ENCODE measurements at regions not wholly inside any gene's neighbourhood (a gene's known extent, or its start where the extent isn't known, plus 50 kb on each side); places are given as distances from the start of the nearest gene placed in this dataset.

DNA sequence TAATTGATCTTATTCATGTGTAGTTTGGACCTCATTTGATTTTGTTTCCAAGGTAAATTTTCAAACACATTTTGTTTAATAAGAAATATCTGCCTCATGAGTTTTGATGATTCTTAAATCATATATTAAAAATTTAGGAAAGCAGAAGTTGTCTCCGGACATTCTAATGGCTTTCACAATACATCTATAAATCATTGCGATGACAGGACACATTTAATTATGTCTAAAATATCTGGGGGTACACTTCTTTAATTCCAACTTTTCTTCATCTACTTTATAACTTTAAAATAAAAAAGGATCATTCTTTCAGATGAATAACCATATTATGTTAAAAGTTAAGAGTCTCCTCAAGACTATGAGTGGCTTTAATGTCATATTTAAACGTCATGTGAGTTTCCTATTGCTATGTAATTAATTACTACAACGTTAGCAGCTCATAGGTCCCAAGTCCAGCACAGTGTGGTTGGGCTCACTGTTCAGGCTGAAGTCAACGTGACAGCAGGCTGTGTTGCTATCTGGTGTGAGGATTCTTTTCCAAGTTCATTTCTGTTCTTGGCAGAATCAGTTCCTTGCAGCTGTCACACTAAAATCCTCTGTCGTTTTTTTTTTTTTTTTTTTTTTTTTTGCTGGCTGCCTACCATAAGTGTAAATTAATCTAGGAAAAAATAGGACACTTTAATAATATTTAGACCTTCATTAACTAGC lies 893.5 kb downstream of the LTN1 start:
- no peak overlapping the region for H3K4me3 Mint-ChIP-seq
- no peaks in the 10 kb centered on the region for H3K4me1 Mint-ChIP-seq
- no peaks in the 10 kb centered on the region for H3K9me3 Mint-ChIP-seq
- ATAC-seq (no peak), DNase-seq (ENCODE audit: low spot score) (no peak)
- TF ChIP-seq EMX1 (CRISPR knock-in tag; IDR thresholded peaks at IDR 0.05): no peak
- TF ChIP-seq TP53 (CRISPR knock-in tag; IDR thresholded peaks at IDR 0.05): no peak
- no peak for TF ChIP-seq CREM (CRISPR knock-in tag; IDR thresholded peaks at IDR 0.05)
- TF ChIP-seq, protein P1, sequence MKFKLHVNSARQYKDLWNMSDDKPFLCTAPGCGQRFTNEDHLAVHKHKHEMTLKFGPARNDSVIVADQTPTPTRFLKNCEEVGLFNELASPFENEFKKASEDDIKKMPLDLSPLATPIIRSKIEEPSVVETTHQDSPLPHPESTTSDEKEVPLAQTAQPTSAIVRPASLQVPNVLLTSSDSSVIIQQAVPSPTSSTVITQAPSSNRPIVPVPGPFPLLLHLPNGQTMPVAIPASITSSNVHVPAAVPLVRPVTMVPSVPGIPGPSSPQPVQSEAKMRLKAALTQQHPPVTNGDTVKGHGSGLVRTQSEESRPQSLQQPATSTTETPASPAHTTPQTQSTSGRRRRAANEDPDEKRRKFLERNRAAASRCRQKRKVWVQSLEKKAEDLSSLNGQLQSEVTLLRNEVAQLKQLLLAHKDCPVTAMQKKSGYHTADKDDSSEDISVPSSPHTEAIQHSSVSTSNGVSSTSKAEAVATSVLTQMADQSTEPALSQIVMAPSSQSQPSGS (CRISPR knock-in tag; IDR thresholded peaks at IDR 0.05; ENCODE audit: borderline replicate concordance, low read depth): no peak
- TF ChIP-seq NFE2L1 (CRISPR knock-in tag; IDR thresholded peaks at IDR 0.05): no peak
- TF ChIP-seq ZNF263 (CRISPR knock-in tag; IDR thresholded peaks at IDR 0.05; ENCODE audit: low read depth): no peak
- TF ChIP-seq NR2C2 (CRISPR knock-in tag; IDR thresholded peaks at IDR 0.05): no peak
- no peak for TF ChIP-seq CREB1 (CRISPR knock-in tag; IDR thresholded peaks at IDR 0.05)
- TF ChIP-seq ZNF138 (CRISPR knock-in tag; conservative IDR thresholded peaks at IDR 0.05): no peak
- TF ChIP-seq ATF1 (CRISPR knock-in tag; IDR thresholded peaks at IDR 0.05): no peak
- TF ChIP-seq, protein P2, sequence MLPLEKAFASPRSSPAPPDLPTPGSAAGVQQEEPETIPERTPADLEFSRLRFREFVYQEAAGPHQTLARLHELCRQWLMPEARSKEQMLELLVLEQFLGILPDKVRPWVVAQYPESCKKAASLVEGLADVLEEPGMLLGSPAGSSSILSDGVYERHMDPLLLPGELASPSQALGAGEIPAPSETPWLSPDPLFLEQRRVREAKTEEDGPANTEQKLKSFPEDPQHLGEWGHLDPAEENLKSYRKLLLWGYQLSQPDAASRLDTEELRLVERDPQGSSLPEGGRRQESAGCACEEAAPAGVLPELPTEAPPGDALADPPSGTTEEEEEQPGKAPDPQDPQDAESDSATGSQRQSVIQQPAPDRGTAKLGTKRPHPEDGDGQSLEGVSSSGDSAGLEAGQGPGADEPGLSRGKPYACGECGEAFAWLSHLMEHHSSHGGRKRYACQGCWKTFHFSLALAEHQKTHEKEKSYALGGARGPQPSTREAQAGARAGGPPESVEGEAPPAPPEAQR (CRISPR knock-in tag; IDR thresholded peaks at IDR 0.05): no peak
- no peak for TF ChIP-seq FOXJ3 (CRISPR knock-in tag; IDR thresholded peaks at IDR 0.05; ENCODE audit: borderline replicate concordance)
- TF ChIP-seq CBFB (CRISPR knock-in tag; IDR thresholded peaks at IDR 0.05; ENCODE audit: low read depth): no peak
- TF ChIP-seq RELA (CRISPR knock-in tag; IDR thresholded peaks at IDR 0.05; ENCODE audit: borderline replicate concordance): no peak
- ChIA-PET CTCF (no interaction called here), POLR2A (no interaction called here)
- H3K36me3 Mint-ChIP-seq: no peaks in the 10 kb centered on the region
- H3K27me3 Mint-ChIP-seq (ENCODE audit: low read depth): no peaks in the 10 kb centered on the region
- H3K27ac Mint-ChIP-seq: no peak overlapping the region

DNA sequence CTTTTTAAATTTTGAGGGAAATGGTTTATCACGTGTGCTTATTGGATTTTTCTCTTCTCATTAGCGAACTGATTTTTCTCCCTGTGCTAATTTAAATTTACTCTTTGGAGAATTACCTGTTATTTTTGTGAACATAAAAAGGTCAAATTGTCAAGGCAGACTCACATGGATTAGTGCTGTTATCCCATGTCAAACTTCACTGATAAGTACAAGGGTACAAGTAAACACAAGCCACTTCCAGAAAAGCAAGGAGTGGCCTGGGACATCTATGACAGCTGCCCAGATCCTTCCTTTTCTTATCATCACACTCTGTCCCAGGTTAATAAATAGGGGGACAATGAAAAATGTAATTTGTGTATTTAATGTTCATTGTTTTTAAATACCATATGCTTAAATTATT lies 901.2 kb downstream of the LTN1 start:
- POLR2A ChIA-PET: no interaction called here
- ATAC-seq: no peak
- Mint-ChIP-seq H3K4me1 (peaks cover 30% of the 10 kb centered on the region), H3K9me3 (peaks cover 33% of the 10 kb centered on the region), H3K36me3 (peaks cover 29% of the 10 kb centered on the region), H3K27me3 (ENCODE audit: low read depth) (no peaks in the 10 kb centered on the region), H3K4me3 (no peak overlapping the region), H3K27ac (no peak overlapping the region)
- no peak for DNase-seq (ENCODE audit: low spot score)
- TF ChIP-seq, protein P3, sequence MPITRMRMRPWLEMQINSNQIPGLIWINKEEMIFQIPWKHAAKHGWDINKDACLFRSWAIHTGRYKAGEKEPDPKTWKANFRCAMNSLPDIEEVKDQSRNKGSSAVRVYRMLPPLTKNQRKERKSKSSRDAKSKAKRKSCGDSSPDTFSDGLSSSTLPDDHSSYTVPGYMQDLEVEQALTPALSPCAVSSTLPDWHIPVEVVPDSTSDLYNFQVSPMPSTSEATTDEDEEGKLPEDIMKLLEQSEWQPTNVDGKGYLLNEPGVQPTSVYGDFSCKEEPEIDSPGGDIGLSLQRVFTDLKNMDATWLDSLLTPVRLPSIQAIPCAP (CRISPR knock-in tag; IDR thresholded peaks at IDR 0.05): no peak
- TF ChIP-seq TP53 (CRISPR knock-in tag; IDR thresholded peaks at IDR 0.05): no peak
- TF ChIP-seq, protein P4, sequence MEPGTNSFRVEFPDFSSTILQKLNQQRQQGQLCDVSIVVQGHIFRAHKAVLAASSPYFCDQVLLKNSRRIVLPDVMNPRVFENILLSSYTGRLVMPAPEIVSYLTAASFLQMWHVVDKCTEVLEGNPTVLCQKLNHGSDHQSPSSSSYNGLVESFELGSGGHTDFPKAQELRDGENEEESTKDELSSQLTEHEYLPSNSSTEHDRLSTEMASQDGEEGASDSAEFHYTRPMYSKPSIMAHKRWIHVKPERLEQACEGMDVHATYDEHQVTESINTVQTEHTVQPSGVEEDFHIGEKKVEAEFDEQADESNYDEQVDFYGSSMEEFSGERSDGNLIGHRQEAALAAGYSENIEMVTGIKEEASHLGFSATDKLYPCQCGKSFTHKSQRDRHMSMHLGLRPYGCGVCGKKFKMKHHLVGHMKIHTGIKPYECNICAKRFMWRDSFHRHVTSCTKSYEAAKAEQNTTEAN (CRISPR knock-in tag; IDR thresholded peaks at IDR 0.05): no peak
- no peak for TF ChIP-seq NR3C1 (CRISPR knock-in tag; conservative IDR thresholded peaks at IDR 0.05; ENCODE audit: low read depth)
- TF ChIP-seq, protein P5, sequence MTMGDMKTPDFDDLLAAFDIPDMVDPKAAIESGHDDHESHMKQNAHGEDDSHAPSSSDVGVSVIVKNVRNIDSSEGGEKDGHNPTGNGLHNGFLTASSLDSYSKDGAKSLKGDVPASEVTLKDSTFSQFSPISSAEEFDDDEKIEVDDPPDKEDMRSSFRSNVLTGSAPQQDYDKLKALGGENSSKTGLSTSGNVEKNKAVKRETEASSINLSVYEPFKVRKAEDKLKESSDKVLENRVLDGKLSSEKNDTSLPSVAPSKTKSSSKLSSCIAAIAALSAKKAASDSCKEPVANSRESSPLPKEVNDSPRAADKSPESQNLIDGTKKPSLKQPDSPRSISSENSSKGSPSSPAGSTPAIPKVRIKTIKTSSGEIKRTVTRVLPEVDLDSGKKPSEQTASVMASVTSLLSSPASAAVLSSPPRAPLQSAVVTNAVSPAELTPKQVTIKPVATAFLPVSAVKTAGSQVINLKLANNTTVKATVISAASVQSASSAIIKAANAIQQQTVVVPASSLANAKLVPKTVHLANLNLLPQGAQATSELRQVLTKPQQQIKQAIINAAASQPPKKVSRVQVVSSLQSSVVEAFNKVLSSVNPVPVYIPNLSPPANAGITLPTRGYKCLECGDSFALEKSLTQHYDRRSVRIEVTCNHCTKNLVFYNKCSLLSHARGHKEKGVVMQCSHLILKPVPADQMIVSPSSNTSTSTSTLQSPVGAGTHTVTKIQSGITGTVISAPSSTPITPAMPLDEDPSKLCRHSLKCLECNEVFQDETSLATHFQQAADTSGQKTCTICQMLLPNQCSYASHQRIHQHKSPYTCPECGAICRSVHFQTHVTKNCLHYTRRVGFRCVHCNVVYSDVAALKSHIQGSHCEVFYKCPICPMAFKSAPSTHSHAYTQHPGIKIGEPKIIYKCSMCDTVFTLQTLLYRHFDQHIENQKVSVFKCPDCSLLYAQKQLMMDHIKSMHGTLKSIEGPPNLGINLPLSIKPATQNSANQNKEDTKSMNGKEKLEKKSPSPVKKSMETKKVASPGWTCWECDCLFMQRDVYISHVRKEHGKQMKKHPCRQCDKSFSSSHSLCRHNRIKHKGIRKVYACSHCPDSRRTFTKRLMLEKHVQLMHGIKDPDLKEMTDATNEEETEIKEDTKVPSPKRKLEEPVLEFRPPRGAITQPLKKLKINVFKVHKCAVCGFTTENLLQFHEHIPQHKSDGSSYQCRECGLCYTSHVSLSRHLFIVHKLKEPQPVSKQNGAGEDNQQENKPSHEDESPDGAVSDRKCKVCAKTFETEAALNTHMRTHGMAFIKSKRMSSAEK (CRISPR knock-in tag; IDR thresholded peaks at IDR 0.05; ENCODE audit: borderline replicate concordance): no peak
- TF ChIP-seq SP1 (CRISPR knock-in tag; conservative IDR thresholded peaks at IDR 0.05): no peak
- no peak for TF ChIP-seq TEAD4 (CRISPR knock-in tag; IDR thresholded peaks at IDR 0.05)
- TF ChIP-seq, protein P6, sequence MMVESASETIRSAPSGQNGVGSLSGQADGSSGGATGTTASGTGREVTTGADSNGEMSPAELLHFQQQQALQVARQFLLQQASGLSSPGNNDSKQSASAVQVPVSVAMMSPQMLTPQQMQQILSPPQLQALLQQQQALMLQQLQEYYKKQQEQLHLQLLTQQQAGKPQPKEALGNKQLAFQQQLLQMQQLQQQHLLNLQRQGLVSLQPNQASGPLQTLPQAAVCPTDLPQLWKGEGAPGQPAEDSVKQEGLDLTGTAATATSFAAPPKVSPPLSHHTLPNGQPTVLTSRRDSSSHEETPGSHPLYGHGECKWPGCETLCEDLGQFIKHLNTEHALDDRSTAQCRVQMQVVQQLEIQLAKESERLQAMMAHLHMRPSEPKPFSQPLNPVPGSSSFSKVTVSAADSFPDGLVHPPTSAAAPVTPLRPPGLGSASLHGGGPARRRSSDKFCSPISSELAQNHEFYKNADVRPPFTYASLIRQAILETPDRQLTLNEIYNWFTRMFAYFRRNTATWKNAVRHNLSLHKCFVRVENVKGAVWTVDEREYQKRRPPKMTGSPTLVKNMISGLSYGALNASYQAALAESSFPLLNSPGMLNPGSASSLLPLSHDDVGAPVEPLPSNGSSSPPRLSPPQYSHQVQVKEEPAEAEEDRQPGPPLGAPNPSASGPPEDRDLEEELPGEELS (CRISPR knock-in tag; IDR thresholded peaks at IDR 0.05): no peak
- no peak for TF ChIP-seq ZNF423 (CRISPR knock-in tag; IDR thresholded peaks at IDR 0.05)
- TF ChIP-seq, protein P7, sequence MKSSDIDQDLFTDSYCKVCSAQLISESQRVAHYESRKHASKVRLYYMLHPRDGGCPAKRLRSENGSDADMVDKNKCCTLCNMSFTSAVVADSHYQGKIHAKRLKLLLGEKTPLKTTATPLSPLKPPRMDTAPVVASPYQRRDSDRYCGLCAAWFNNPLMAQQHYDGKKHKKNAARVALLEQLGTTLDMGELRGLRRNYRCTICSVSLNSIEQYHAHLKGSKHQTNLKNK (CRISPR knock-in tag; IDR thresholded peaks at IDR 0.05): no peak
- TF ChIP-seq RORB (CRISPR knock-in tag; IDR thresholded peaks at IDR 0.05): no peak
- CTCF ChIA-PET: no interaction called here
